Body of pancreas (tissue), 4 donors: ENCODE measurements at regions not wholly inside any gene's neighbourhood (a gene's known extent, or its start where the extent isn't known, plus 50 kb on each side); places are given as distances from the start of the nearest gene placed in this dataset.
"Not testable (repeated sequence)": the region's sequence is repeated elsewhere in the genome, so short reads cannot be mapped to it uniquely, and the experiment has no call there.

Experiments
- POLR2A ChIP-seq, 3 donors: fragments of 450-650 bp; IDR thresholded peaks; one replicate each; pipeline ENCODE4 v1.6.1; 2016; ENCODE audit warnings: antibody characterized with exemption in 3 of 3, mild to moderate bottlenecking in 2 of 3
- TF ChIP-seq, protein P1 (sequence below), 7 experiments: fragments of 450-650 bp in 4 of 7; fragments of 200-600 bp in 3 of 7; sonication (generic) in 3 of 7; IDR thresholded peaks; one replicate each; pipeline ENCODE4 v1.5.1; 2016 to 2019; ENCODE audit warnings: antibody characterized with exemption in 7 of 7

DNA sequence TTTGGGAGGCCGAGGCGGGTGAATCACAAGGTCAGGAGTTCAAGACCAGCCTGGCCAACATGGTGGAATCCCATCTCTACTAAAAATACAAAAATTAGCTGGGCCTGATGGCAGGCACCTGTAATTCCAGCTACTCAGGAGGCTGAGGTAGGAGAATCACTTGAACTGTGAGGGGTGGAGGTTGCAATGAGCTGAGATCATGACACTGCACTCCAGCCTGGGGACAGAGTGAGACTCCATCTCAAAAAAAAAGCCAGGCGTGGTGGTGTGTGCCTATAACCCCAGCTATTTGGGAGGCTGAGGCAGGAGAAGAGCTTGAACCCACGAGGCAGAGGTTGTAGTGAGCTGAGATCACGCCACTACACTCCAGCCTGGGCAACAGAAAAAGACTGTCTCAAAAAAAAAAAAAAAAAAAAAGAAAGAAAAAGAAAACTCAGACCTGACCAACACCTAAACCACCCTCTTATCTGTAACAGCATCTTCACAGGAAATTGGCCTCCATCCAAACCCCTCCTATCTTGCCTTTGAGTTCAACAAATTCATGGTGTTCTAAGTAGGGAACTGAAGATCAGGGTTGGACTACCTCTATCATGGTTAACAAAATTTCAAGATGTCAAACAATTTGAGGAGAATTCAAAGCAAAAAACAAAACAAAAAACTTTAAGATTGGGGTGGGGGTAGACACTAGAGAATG is 357.2 kb upstream of the C11orf87 start:
- TF ChIP-seq, protein P1, sequence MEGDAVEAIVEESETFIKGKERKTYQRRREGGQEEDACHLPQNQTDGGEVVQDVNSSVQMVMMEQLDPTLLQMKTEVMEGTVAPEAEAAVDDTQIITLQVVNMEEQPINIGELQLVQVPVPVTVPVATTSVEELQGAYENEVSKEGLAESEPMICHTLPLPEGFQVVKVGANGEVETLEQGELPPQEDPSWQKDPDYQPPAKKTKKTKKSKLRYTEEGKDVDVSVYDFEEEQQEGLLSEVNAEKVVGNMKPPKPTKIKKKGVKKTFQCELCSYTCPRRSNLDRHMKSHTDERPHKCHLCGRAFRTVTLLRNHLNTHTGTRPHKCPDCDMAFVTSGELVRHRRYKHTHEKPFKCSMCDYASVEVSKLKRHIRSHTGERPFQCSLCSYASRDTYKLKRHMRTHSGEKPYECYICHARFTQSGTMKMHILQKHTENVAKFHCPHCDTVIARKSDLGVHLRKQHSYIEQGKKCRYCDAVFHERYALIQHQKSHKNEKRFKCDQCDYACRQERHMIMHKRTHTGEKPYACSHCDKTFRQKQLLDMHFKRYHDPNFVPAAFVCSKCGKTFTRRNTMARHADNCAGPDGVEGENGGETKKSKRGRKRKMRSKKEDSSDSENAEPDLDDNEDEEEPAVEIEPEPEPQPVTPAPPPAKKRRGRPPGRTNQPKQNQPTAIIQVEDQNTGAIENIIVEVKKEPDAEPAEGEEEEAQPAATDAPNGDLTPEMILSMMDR (IDR thresholded peaks at IDR 0.05) = not testable (repeated sequence)
- TF ChIP-seq POLR2A (IDR thresholded peaks at IDR 0.05) = not testable (repeated sequence)
